ENCODE measurements at regions not wholly inside any gene's neighbourhood (a gene's known extent, or its start where the extent isn't known, plus 50 kb on each side); places are given as distances from the start of the nearest gene placed in this dataset.

DNA sequence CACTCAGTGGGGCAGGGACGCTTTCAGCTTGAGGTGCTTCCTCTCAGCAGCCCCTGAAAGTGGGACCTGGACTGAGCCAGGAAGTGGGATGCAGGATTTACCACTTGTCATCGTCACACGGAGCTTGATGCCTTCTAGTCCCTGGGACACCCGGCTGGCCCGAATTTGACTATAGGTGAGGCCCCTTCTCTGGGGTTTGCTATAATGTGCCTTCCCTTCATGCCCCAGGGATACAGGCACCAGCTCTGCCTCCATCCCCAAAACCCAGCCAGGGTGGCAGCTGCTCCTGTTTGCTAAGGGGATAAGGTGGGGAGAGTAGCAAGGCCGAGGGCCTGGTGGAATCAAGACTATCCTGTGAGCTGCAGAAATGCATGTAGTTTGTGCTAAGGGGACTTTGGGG is 235.0 kb downstream of the GLRX3 start:
- no peak for DNase-seq (ENCODE audit: low read depth)

DNA sequence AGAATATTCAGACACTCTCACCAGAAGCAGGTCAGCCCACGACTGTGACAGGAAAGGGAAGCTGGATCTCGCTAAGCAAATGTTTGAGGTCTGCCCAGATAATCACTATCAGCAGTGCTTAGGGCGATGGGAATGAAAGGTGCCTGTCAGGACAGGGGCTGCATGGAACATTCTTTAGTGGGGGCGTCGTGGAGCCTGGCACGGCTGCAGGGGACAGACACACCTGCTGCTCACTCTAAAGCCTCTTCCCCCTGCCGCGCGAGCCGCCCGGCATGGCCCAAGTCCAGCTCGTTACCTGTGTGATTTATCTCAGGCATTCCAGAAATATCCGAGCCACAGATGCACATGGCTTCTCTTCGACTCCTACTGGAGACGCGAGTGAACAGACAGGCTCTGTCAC is 235.5 kb downstream of the GLRX3 start:
- no peak for DNase-seq (ENCODE audit: low read depth)

- DNase-seq (ENCODE audit: low read depth): no peak
These were observed 236.0 kb downstream of the GLRX3 start for GRCh38 chr10:130372222-130372621.

GRCh38 chr10:130372866-130373265 is 236.7 kb downstream of the GLRX3 start:
- DNase-seq (ENCODE audit: low read depth): no peak

DNA sequence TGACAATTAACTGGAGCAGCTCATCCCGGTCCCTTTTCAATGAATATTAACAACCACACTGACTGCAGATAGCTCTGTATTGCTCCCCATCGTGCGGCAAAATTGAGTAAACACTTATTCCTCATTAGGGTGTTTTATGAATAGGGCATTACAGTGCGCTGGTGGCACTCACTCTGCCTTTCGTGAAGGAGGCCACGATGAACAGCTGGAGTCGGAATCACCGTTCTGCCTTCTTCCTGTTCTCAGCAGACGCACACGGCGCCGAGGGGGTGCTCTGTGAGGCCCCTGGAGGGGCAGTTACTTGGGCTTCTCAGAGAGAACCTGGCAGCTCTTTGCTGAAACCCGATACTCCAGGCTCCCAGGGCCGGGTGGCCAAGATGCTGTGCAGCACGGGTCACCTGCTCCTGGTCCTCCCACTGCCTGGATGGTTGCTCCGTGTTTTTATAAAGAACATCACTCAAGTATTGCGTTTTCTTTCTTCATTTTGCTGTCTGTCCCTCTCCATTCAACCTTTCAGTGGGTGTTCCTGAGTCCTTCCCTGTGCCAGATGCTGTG is 241.9 kb downstream of the GLRX3 start:
- no peak for DNase-seq (ENCODE audit: low read depth)

DNA sequence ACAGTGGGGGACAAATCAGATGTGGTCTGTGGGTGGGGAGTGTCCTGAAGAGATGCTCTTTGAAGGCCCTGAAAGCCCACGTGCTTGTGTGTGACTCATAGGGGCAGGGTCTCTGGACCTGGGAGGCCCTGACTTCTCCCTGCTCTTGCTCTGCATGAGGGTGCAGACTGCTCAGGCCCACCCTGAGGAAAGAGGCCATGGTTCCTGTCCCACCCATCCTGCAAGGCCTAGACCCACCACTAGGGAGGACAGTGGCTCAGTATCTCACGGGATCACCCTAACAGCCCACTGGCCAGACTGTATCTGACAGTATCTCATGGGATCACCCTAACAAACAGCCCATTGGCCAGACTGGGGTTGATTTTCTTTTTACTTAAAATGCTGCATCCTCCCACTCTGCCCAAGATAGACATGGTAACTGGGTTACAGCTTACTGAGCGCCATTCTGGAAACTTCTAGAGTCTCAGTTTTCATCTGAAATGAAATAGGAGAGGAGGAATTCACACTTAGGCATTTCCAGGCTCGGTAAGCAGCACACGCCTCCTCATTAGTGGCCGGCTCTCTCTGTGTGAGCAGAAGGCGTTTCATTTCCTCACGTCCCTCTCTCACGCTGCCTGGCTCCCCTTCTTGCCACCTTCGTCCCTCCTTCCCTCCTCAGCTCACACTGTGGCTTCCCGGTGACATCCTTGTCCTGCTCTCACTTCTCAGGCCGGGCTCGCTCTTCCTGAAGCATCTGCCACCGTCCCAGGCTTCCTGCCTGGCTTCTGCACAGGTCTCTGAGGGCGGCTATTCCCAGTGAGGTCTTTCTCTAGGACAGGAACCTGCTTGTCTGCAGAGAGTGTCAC is 242.6 kb downstream of the GLRX3 start:
- DNase-seq (ENCODE audit: low read depth): no peak

GRCh38 chr10:130380056-130380455 is 243.9 kb downstream of the GLRX3 start:
- no peak for DNase-seq (ENCODE audit: low read depth)

DNA sequence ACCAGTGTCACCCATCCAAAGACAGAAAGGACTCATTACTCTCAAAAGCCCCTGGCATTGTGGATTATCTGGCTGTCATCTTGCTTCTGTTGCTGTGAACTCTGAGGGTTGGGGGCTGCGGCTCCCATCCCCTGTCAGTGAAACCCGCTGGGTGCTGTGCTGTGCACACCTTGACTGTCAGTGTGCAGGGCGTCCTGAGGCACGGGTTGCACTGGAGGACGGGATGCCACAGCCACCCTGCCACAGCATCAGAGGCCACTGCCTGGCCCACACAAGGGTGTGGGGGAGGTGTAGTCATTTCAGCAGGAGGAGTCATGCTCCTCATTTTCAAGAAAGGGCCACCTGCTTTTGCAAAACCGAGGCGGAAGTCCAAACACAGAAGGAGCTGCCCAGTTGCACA is 245.8 kb downstream of the GLRX3 start:
- no peak for DNase-seq (ENCODE audit: low read depth)

DNA sequence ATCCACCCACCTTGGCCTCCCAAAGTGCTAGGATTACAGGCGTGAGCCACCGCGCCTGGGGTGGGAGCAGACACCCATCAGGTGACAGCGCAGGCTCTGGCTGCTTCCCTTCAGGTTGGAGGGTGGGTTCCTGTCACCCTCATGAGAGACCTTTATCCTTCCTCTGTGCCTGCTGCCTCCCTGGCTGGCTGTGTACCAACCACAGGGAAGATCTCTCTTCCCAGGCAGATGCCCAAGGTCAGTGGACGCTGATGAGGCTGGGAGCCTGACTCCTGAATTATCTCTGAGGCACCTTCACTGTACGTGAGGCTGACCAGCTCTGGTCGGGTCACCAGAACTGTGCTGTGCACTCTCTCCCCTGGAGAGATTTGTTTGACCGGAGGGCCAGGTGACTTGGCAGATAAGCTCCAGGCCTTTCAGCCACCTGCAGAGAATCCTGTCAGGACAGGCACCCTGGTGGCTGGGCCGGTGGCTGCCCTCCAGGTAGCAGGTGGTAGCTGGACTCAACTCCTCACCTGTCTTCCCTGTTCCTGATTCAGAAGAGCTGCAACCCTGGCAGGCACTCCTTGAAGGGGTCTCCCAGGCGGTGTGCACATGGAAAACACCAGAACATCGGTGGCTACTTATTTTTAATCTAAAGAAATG is 251.9 kb downstream of the GLRX3 start:
- no peak for DNase-seq (ENCODE audit: low read depth)

- DNase-seq (ENCODE audit: low read depth): no peak
These were observed 252.6 kb downstream of the GLRX3 start for GRCh38 chr10:130388746-130389145.

GRCh38 chr10:130389906-130390305 is 253.7 kb downstream of the GLRX3 start:
- DNase-seq (ENCODE audit: low read depth): no peak

DNA sequence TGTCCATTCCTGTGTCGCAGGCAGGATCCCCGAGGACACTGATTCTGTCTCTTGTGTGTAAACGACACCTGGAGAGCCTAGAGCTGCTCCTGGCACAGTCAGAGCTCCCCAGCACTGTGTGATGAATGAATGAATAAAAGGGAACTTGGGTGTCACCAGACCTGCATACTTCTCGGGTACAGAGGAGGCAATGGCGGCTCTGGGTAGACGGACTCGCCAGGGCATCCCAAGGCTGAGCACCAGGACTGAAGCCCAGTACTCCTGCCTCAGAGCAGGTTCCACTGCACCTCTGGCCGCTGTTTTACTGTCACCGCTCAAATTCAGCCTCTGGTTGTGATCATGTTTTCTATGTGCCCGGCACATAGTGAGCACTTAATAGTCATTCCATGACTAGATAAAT is 255.8 kb downstream of the GLRX3 start:
- no peak for DNase-seq (ENCODE audit: low read depth)

DNA sequence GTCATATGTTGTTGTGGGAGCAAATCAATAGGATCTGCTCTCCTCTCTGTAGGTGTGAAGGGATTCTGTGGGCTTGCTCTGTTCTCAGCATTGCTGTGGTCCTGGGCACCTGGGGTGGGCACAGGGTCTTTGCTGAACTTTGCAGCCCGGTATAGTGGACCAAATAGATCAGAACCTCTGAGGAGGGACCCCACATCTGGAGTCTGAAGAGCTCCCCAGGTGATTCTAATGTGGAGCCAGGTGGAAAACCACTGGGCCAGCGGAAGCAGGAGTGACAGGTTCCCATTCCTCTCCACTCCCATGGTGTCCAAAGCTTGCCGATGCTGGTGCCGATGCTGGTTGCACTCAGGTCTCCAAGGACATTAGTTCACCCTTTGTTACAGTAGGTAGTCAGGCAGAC is 257.2 kb downstream of the GLRX3 start:
- no peak for DNase-seq (ENCODE audit: low read depth)

GRCh38 chr10:130394832-130395231 is 258.6 kb downstream of the GLRX3 start:
- no peak for DNase-seq (ENCODE audit: low read depth)

- DNase-seq (ENCODE audit: low read depth): no peak
These were observed 259.2 kb downstream of the GLRX3 start for GRCh38 chr10:130395248-130395936.

DNA sequence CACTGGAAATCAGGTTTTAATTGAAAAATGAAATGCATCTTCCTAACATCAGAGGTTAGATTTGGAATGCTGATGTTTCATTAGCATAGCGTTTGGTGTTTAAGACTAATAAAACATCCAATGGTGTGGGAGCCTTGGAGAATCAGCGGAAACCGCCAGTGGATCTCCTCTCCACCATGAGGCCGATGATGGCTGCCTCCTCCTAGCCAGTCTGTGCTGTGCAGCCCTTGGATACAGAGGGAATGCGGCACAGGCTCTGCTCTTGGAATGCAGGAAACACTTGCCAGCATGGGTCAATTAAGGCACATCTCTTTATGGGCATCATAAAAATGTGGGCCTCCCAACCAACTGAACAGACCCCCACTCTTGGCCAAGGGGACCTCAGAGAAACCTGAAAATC is 259.9 kb downstream of the GLRX3 start:
- DNase-seq (ENCODE audit: low read depth): no peak

- no peak for DNase-seq (ENCODE audit: low read depth)
These were observed 262.2 kb downstream of the GLRX3 start for GRCh38 chr10:130398090-130398994.

DNA sequence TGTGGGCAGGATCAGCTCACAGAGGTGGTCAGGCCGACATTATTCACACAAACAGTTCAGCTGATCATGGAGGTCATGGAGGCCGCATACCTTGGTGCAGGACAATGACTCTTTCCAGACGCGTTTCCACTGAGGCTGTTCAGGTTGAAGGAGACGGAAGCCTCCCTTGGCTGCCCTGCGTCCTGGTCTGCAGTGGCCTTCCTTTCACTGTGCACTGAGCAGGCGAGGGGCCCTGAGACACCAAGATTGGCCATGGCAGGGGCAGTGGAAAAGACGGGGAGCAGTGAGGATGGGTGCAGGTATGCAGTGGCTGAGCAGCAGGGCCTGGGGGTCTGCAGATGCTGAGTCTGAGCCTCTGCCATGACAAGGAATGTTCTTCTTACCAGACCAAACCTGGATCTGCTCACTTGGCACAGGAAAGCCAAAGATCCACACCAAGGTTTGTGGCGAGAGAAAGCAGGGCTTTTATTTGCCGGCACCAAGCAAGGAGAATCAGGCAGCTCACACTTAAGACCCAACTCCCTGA is 263.3 kb downstream of the GLRX3 start:
- DNase-seq (ENCODE audit: low read depth): no peak

GRCh38 chr10:130400890-130401289 is 264.7 kb downstream of the GLRX3 start:
- DNase-seq (ENCODE audit: low read depth): no peak

- DNase-seq (ENCODE audit: low read depth): no peak
These were observed 265.9 kb downstream of the GLRX3 start for GRCh38 chr10:130401860-130402765.
